GM21619 (cell line): ENCODE measurements at regions not wholly inside any gene's neighbourhood (a gene's known extent, or its start where the extent isn't known, plus 50 kb on each side); places are given as distances from the start of the nearest gene placed in this dataset.

Experiments used
- ATAC-seq: cut with Tn5 transposase; IDR thresholded peaks from one replicate; pipeline ENCODE4 v1.9.1; 2021; ENCODE audit not compliant: unreplicated experiment

DNA sequence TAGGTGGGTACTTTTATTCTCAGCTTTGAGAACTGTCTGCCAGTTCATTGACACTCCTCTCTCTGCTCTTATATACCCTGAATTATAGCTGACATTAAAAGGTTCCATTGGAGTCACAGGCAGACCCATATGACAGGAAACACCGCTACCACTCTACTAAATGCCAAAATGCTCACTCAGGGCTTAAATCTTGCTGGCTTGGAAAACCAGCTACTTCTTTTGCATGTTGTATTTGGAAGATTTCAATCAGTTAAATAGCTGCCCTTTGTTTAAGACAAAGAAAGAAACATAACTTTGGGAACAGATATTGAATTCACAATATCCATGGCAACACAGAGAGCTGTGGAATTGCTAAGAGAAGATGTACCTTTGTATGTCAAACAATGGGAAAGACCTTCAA is 876.5 kb downstream of the USP25 start:
- no peak for ATAC-seq

DNA sequence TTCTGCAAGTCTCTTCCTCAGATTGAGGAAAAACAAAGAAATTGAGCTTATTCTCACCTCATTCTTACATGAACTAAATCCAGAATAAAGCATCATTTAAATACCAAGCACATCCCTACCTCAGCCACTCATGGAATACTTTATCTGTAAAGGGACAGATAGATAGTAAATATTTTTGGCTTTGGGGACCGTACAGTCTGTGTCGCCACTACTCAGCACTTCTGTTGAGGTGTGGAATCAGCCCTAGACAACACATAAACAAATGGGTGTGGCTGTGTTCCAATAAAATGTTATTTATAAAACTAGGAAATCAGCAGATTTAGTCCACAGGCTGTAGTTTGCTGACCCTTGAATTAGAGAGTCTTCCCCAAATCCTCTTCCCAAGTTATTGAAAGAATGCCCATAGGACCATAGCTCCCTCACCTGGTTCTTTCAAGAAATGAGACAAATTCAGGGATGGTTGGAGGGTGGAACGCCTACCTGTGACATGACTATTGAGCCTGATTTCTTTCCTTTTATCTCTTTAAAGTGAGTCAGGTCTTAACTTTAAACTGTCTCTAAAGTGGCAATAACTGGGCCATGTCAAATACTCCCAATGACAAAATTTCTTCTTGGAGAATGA is 878.5 kb downstream of the USP25 start:
- no peak for ATAC-seq

DNA sequence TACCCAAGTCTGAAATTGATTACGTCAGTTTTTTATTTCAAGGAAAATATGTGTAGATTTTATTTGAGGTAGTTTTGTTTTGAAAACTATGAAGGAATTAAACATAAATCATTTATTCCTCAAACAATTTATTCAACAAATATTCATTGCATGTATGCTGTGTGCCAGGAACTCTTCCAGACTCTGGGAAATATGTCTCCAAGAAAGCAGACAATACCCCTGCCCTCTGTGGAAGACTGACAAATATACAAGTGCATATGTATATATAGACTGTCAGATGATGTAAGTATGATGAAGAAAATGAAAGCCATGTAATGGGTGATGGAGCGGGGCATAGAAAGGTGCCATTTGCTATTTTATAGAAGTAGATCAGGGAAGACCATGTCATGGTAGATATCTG is 889.5 kb downstream of the USP25 start:
- ATAC-seq, result no peak

DNA sequence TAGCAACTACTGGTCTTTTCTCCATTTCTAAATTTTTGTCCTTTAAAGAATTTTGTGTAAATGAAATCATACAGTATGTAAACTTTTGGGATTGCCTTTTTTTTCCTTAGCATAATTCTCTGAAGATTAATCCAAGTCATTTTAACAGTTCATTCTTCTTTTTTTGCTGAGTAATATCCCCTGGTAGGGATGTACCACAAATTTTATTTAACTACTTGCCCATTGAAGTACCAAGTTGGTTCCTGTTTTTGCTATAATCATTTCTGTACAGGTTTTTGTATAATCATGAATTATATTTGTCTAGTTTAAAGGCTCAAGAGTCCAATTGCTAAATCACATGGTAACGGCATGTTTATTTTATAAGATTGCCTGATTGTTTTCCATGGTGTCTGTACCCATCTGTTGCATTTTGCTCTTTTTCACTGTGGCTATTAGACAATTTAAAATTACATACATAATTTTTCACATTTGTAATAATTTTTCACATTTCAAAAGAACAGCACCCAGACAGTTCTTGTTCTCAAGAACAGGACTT is 891.1 kb downstream of the USP25 start:
- no peak for ATAC-seq

DNA sequence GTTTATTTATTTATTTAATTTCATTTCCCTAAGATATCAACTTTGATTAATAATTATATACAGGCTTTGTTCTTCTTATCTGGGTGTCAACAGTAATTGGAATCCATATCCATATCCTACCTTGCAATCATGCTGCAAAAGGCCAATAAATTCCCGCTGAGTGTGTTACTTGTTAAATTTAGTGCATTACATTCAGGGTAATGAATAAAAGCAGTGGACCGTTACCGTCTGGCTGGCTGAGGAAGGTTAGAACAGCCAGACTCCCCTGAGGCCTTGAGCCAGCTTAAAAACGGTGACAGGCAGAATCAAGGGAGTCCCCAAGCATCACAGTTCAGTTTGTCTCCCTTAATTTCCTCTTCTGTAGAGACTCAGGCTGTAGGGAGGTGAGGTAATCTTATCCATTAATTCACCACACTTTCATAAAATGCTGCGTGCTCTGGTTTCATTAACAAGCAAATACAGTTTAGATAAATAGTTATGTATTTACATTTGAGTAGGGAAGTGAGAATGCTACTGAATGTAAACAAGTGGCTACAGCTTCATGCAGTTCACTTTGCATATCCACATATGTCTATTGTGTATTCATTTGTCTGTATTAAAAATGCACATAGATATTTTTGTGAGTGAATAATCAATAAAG is 888.2 kb upstream of the CXADR start:
- ATAC-seq, result no peak

DNA sequence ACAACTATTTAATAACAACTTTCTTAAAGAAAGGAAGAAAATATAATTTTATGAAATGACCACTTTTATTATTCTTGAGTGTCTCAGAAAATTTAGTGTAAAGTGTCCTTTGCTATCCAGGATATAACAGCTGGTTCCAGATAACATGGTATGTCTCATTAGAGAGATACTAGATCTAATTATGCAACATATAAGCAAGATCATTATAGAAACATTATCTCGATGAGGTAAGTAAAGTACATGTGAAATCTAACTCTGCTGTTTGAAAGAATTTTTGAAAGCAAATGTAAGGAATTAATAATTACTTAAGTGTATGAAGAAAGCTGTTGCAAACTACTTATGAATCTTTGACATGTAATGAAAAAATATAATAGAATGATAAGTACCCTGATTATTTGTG is 887.4 kb upstream of the CXADR start:
- ATAC-seq, result no peak

DNA sequence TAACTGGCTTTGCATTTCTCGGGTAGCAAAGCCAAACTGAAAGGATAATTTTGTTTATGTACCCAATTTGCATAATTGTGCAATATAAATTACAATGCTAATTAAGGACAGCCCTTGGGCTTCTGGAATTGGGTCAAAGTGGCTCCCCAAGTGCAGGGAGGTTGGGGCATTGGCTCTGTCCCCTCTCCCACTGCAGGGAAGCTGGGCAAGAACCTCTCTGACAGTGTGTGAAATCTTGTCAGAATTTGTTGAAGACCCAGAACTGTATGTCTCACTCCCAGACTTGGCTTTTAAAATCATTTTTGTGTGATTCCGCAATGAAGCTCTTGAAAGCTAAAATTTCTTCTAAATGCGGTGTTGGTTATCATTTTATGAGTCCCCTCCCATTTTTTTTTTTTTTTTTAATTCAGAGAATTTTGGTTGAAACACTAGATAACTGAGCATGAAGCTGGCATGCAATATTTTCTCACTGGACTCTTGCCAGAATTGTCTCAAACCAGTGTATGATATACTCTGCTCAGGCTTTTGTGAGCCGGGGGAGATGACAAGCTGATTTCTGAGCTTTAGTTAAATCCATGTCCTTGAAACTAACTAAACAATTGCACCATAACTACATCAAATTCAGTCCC is 878.9 kb upstream of the CXADR start:
- no peak for ATAC-seq

DNA sequence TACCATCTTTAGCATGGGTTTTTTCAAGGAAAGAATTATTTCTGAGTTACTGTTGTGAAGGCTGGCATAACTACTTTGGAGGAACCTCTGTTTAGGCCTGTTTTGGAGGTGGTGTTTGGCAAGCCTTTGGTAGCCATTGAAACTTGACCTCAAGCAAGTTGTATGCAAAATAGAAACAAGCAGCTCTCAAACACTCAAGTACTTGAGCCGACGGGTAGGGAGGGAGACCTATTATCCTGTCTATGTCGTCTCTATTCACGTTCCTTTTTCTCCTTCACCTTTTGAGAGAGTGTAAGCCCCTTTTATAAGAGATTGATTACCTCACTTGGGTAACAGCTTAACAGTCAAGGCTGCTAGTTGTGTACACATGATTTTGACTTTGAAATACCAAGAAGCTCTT is 878.3 kb upstream of the CXADR start:
- ATAC-seq, result no peak

DNA sequence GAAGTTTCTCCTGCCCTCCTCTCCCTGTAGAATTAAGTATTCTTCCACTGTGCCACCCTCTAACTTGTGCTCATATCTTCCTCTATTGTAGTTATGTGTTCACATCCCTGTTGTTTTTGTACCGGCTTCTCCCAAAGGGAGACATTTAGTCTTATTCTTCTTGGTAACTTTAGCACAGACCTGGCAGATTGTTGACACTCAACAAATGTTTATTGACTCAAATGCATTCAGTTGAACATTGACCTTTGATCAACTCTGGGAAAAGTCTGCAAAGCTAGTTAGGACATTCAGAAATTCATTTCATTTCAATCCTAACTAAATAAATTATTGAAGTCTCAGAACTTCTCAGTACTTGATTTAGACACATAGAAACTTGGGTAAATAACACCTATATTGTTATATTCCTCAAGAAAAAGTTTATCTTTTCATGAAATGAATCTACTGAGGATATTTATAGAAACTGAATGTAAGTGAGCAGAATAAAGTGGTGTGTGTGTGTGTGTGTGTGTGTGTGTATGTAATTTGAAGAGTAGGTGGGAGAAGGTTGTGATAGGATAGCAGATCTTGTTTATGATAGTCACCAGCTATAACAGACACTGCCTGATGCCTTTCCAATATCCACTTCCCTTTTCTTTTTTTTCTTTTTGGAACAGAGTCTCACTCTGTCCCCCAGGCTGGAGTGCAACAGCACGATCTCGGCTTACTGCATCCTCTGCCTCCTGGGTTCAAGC is 872.4 kb upstream of the CXADR start:
- ATAC-seq, result no peak

DNA sequence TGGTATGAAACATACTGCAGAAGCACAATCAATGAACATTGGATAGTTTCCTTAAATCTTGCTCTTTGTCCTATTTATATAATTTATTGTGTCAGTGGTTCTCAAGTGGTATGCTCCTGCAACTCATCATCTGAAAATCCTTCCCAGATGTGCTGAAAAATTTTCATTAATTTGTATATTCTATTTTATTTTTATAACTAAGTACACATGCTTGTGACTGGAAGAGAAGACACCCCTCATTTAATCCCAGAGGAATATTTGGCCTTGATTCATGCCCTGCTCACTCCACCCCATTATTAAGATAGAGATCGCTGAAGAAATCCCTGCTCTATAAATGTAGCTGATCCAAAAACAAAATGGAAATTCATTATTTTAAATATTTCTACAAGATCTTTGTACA is 870.5 kb upstream of the CXADR start:
- ATAC-seq, result no peak

DNA sequence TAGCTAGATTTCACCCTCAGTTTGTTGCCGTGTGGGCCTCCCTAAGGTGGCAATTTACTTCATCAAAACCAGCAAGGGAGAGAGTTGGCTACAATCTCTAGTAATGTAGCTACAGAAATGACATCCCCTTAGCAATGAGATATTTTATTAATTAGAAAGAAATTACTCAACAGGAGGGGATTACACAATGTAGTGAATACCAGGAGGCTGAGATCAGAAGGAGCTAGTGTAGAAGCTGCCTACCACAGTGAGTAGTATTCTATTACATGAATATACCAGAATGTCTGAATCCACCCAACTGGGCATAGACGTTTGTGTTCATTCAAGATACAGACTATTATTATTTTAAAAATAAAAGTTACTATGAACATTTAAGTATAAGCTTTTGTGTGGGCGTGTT is 868.2 kb upstream of the CXADR start:
- no peak for ATAC-seq

DNA sequence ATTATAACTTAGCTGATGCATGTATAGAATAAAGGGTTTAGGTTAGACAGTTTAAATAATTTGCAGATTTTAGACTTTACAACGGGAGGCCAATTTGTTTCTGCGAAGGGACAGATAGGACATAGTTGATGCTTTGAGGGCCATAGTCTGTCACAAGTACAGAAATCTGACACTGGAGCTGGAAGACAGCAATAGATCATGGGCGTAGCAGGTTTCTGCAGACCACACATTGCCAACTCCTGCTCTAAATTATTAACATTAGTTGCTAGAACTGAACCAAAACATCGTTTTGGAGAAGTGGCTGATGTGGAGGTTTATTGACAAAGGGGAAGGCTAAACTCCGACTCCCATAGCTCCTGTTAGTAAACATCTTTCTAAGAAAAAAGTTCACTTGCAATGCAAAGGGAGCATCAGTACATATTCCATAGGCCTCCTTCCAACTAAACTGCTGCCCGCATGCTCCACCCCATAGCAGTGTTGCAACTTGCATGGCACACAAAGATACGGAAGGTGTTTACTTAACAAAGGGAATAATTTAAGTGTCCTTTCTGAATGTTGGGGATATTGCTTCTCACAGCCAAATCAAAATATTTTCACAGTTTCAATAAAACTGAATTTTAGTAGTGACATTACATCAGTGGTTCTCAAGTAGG is 862.0 kb upstream of the CXADR start:
- no peak for ATAC-seq

DNA sequence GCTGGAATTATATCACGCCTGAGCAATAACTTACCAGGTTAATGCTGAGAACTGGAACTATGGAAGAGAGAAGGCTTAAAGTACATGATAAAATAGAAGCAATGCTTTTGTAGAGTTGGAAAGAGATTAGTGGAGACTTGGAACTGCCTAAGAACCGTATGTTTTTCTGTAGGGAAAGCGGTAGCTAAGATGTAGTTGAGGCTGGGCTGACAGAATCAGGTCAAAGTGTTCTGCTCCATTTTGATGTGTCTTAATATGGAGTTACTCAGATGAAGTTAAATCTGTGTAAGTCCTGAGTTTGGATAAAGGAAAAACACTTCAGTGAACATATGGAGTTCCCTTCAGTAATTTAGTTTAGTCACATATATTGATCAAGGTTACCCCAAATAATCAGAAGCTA is 860.9 kb upstream of the CXADR start:
- no peak for ATAC-seq

DNA sequence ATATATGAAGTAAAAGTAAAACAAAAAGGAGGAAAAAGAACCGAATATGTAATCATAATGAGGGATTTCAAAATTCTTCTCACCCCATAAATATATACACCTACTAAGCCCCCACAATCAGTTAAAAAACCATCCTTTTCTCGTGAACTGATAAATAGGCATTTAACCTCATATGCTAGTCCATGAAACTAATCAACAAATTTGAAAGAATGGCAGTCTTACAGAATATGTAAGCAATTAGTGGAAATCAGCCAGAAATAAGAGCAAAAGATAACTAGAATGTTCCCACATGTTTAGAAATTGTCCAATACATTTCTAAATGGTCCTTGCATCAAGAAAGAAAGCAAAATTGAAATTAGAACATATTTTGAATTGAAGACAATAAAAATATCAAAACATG is 849.4 kb upstream of the CXADR start:
- no peak for ATAC-seq

DNA sequence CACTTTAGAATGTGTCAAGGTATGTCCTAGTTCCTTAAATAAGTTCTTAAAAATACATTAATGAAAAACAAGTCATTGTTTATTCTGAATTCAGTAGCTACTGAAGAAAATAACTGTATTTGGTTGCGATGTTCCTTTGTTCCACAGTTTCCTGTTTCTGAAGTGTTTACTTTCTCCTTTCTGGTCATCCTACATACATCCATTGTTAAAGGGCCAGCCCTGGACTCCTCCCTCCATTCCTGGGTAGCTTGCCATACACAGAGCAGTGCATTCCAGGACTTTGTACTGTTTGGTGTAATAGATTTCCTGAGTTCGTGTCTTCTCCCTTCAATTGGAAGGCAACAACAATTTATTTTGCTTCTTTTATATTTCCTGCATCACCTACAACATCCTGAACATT is 845.4 kb upstream of the CXADR start:
- no peak for ATAC-seq

DNA sequence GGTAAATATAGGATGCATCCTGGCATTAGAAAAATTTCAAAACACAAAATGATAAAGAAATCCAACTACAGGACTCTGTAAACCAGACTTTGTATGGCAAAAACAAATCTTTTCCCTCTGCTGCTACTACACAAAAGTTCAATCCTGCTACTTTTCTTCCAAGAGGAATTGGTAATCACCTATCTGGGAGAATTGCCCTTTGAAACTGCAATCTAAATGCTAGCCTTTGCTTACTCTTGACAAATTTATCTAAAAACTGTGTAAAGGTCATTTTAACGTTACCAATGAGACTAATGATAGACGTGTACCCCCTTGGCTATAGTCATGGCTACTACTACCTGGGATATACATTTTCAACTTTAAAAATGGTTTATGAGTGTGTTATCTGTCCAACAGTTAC is 837.9 kb upstream of the CXADR start:
- ATAC-seq, result no peak

DNA sequence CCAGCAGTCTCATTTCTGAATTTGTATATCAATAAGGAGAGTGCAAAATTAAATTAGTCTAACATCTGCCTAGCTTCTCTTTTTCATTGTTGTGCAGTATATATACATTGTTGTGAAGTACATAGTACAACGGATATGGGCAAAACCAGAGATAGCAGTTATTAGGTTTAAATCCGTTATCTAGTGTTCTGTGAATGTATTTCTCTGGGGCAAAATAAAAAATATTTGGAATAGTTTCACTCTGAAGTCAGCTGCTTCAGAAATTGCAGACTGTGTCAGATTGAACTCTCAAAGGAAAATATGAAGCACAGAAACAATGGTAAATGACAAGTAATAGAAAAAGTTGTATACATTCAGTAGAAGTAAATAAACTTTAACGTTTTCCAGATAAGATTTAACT is 836.5 kb upstream of the CXADR start:
- ATAC-seq, result no peak

DNA sequence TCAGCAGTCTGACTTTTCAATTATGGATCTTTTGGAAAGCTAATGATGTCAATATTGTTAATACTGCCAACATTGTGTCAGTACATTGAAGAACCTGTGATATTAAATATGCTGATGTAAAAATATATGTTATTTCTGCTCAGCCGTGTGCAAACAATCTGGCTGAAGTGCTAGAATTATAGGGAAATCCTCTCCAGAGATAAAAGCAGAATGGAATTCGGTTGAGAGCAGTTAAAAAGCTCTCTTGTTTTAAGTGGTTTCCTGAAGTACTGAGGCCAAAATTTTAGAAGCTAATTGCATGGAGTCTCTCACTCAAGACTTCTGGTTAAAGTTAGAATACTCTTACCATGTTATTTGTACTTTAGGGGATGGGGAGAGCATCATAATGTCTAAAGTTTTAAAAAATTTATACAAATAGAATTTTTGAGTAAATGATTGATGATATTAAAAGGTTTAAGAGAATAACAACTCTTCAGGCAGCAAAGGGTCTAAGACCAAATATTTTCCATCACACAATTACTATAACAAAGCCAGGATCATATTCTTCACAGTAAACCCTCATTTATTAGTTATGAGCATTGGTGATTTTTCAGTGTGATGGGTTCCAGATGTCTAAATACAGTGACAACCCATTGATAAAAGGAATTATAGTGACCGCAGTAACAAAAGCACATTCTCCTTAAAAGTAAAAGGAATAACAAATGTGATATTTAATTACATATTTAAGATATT is 834.2 kb upstream of the CXADR start:
- no peak for ATAC-seq

DNA sequence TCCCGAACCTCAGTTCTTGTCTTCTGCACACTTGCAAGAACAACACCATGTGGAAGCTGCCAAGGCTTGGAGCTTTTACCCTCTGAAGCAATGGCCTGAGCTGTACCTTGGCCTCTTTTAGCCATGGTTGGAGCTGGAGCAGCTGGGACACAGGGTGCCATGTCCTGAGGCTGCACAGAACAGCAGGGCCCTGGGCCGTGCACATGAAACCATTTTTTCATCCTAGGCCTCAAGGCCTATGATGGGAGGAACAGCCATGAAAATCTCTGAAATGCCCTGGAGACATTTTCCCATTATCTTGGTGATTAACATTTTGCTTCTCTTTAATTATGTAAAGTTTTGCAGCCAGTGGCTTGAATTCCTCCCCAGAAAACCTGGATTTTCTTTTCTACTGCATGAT is 817.8 kb upstream of the CXADR start:
- no peak for ATAC-seq

DNA sequence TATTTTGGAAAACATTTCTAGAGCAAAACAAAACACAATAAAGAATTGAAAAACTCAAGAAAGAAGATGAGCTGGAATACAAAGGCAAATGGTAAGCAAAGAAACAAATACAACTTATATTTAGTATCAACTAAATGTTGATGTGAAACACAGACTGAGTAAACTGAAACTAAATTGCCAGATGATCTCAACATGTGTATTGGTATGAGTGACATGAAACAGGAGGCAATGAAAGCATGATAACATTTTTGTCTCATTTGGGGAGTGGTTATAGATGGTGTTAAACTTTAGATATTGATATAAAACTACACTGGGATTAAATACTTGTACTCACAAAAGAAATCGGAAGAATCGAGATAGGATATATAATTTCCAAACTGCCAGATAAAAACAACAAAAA is 805.6 kb upstream of the CXADR start:
- no peak for ATAC-seq
